ENCODE measurements at regions not wholly inside any gene's neighbourhood (a gene's known extent, or its start where the extent isn't known, plus 50 kb on each side); places are given as distances from the start of the nearest gene placed in this dataset.

DNA sequence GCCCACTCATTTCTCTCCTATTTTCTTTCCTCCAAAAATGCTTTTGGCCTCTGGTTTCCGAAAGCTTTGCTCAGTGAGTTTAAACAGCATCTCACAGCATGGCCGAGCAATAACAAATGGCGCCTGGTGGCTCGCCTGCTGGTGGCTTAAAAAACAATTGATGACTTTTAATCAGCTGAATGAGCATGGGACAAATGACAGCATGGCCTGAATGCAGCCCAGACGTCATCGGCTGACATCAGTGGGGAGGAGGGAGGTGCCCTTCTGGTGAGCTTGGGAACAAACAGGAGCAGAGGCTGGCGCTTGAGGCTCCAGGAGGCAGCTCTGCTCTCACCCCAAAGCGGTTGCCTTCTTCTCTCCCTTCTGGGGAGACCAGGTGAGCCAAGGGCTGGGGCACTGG is 286.4 kb downstream of the BCOR start:
- TF ChIP-seq EP300 (IDR thresholded peaks at IDR 0.05; ENCODE audit: borderline replicate concordance) (no peak), EGR1 (IDR thresholded peaks at IDR 0.05) (no peak), CEBPB (IDR thresholded peaks at IDR 0.05) (no peak), TEAD4 (IDR thresholded peaks at IDR 0.05) (no peak), TCF12 (IDR thresholded peaks at IDR 0.05; ENCODE audit: low read depth) (no peak), ZBTB7A (IDR thresholded peaks at IDR 0.05; ENCODE audit: low read depth) (no peak), CREB1 (IDR thresholded peaks at IDR 0.05; ENCODE audit: low read depth) (no peak)
- TF ChIP-seq, protein P1, sequence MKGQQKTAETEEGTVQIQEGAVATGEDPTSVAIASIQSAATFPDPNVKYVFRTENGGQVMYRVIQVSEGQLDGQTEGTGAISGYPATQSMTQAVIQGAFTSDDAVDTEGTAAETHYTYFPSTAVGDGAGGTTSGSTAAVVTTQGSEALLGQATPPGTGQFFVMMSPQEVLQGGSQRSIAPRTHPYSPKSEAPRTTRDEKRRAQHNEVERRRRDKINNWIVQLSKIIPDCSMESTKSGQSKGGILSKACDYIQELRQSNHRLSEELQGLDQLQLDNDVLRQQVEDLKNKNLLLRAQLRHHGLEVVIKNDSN (IDR thresholded peaks at IDR 0.05) = no peak
- TF ChIP-seq, protein P2, sequence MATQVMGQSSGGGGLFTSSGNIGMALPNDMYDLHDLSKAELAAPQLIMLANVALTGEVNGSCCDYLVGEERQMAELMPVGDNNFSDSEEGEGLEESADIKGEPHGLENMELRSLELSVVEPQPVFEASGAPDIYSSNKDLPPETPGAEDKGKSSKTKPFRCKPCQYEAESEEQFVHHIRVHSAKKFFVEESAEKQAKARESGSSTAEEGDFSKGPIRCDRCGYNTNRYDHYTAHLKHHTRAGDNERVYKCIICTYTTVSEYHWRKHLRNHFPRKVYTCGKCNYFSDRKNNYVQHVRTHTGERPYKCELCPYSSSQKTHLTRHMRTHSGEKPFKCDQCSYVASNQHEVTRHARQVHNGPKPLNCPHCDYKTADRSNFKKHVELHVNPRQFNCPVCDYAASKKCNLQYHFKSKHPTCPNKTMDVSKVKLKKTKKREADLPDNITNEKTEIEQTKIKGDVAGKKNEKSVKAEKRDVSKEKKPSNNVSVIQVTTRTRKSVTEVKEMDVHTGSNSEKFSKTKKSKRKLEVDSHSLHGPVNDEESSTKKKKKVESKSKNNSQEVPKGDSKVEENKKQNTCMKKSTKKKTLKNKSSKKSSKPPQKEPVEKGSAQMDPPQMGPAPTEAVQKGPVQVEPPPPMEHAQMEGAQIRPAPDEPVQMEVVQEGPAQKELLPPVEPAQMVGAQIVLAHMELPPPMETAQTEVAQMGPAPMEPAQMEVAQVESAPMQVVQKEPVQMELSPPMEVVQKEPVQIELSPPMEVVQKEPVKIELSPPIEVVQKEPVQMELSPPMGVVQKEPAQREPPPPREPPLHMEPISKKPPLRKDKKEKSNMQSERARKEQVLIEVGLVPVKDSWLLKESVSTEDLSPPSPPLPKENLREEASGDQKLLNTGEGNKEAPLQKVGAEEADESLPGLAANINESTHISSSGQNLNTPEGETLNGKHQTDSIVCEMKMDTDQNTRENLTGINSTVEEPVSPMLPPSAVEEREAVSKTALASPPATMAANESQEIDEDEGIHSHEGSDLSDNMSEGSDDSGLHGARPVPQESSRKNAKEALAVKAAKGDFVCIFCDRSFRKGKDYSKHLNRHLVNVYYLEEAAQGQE (IDR thresholded peaks at IDR 0.05; ENCODE audit: low read depth) = no peak

DNA sequence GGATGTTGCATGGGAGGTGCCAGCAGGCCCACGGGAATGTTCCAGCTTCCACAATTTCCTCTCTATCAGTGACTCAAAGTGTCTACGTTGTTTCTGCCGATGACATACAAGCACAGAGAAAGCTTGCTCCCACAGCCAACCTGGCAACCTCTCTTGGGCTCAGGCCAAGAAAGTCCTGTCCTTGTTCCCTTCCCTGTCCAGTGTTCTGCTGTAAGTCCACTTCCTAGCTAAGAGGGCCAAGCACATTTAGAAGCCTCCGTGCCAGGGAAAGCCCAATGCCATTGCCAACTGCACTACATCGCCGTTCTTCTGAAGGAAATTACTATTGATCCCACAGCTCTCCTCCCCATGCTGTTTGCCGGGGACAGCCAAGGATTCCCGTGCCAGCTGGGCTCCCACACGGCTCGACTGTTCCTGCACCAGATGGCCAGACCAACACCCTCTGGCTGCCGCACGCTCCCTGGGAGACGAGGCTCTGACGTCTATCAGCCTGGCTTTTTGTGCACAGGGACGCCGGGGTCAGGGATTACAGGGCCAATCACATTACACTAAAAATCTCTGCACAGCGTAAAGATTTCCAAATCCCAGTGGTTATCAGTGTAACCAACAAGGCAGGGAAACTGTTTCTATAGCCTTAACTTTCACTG is 284.0 kb downstream of the BCOR start:
- TF ChIP-seq TAF1 (IDR thresholded peaks at IDR 0.05; ENCODE audit: low read depth) (no peak), NFIC (IDR thresholded peaks at IDR 0.05) (no peak), YY1 (IDR thresholded peaks at IDR 0.05; ENCODE audit: low read depth) (no peak), TEAD4 (IDR thresholded peaks at IDR 0.05) (no peak), CREB1 (IDR thresholded peaks at IDR 0.05; ENCODE audit: low read depth) (no peak), EP300 (IDR thresholded peaks at IDR 0.05; ENCODE audit: borderline replicate concordance) (no peak), ZBTB7A (IDR thresholded peaks at IDR 0.05; ENCODE audit: low read depth) (no peak), FOXM1 (IDR thresholded peaks at IDR 0.05; ENCODE audit: borderline replicate concordance, low read depth) (no peak), TCF12 (IDR thresholded peaks at IDR 0.05; ENCODE audit: low read depth) (no peak), RAD21 (IDR thresholded peaks at IDR 0.05; ENCODE audit: low read depth) (no peak), CEBPB (IDR thresholded peaks at IDR 0.05) (no peak), EGR1 (IDR thresholded peaks at IDR 0.05) (no peak)
- TF ChIP-seq, protein P3, sequence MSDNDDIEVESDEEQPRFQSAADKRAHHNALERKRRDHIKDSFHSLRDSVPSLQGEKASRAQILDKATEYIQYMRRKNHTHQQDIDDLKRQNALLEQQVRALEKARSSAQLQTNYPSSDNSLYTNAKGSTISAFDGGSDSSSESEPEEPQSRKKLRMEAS (IDR thresholded peaks at IDR 0.05) = no peak
- TF ChIP-seq, protein P1 (IDR thresholded peaks at IDR 0.05) = no peak
- TF ChIP-seq, protein P2 (IDR thresholded peaks at IDR 0.05; ENCODE audit: low read depth) = no peak

DNA sequence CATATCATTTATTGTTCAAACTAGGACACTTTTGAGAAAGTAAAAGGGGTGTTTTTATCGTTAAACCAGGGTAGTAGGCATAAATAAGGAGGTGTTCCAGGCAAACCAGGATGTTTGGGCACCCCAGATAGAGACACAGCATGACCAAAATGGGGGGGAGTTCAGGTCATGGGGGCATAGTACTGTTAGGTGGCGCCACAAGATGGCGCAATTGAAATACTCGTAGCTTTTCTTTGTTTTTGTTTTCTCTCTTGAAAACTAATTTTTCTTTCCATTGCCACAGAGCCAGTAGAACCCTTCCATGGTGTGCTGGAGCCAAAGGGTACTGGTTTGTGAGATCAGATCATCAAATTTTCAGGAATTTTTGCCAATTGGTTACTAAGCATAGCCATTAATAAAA is 283.4 kb downstream of the BCOR start:
- TF ChIP-seq EGR1 (IDR thresholded peaks at IDR 0.05) (no peak), TEAD4 (IDR thresholded peaks at IDR 0.05) (no peak), RAD21 (IDR thresholded peaks at IDR 0.05; ENCODE audit: low read depth) (peak; percentile 62), FOXM1 (IDR thresholded peaks at IDR 0.05; ENCODE audit: borderline replicate concordance, low read depth) (no peak)
- TF ChIP-seq, protein P2 (IDR thresholded peaks at IDR 0.05; ENCODE audit: low read depth) = no peak

DNA sequence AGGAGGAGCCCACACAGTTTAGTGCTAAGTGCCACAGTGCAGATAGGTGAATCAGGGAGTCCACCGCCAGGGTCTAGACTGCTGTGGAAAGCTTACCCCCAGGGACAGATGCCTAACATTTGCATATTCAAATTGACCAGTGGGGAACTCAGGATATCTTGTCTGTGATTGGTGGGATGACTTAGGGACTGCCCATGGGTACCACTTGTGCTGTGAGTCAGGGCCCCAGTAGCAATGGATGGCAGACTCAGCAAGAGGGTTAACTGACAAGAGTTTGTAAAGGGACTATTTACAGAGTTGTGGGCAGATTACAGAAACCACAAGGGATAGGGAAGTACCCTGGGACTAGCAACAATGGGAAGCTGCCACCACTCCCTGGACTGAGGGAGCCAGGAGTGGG is 282.1 kb downstream of the BCOR start:
- TF ChIP-seq EP300 (IDR thresholded peaks at IDR 0.05; ENCODE audit: borderline replicate concordance) (no peak), TCF12 (IDR thresholded peaks at IDR 0.05; ENCODE audit: low read depth) (no peak), RAD21 (IDR thresholded peaks at IDR 0.05; ENCODE audit: low read depth) (no peak), TAF1 (IDR thresholded peaks at IDR 0.05; ENCODE audit: low read depth) (no peak), YY1 (IDR thresholded peaks at IDR 0.05; ENCODE audit: low read depth) (no peak), CREB1 (IDR thresholded peaks at IDR 0.05; ENCODE audit: low read depth) (no peak), ZBTB7A (IDR thresholded peaks at IDR 0.05; ENCODE audit: low read depth) (no peak), TEAD4 (IDR thresholded peaks at IDR 0.05) (no peak), EGR1 (IDR thresholded peaks at IDR 0.05) (no peak), FOXM1 (IDR thresholded peaks at IDR 0.05; ENCODE audit: borderline replicate concordance, low read depth) (no peak), CEBPB (IDR thresholded peaks at IDR 0.05) (no peak)
- TF ChIP-seq, protein P2 (IDR thresholded peaks at IDR 0.05; ENCODE audit: low read depth) = no peak
- TF ChIP-seq, protein P1 (IDR thresholded peaks at IDR 0.05) = no peak

Measured in Ishikawa (cell line).